ENCODE measurements at regions not wholly inside any gene's neighbourhood (a gene's known extent, or its start where the extent isn't known, plus 50 kb on each side); places are given as distances from the start of the nearest gene placed in this dataset.
"Not testable (repeated sequence)": the region's sequence is repeated elsewhere in the genome, so short reads cannot be mapped to it uniquely, and the experiment has no call there.

DNA sequence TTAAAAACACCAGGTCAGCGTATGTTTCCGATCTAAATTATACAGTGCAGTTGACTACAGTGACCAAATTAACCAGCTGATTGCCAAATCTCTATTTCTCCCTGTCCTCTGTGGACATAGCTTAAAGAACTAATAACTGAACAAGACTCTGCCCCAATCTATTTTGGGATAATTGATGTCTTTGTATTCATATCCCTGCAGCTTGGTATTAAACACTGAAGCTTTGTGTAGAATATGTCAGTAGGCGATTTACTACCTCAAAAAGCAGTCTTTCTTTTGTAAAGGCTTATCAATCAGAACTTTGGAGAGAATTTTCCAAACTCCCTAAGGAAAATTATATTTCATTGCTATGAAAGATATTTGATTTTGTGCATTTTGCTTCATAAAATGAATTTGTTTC lies 258.2 kb downstream of the SOX2 start:
- DNase-seq: no peak
- intact Hi-C loops (cut with DNase I): no loop called here

- no peak for DNase-seq
- intact Hi-C loops (cut with DNase I): no loop called here
Measured at GRCh38 chr3:181971424-181971823, 259.7 kb downstream of the SOX2 start.

DNA sequence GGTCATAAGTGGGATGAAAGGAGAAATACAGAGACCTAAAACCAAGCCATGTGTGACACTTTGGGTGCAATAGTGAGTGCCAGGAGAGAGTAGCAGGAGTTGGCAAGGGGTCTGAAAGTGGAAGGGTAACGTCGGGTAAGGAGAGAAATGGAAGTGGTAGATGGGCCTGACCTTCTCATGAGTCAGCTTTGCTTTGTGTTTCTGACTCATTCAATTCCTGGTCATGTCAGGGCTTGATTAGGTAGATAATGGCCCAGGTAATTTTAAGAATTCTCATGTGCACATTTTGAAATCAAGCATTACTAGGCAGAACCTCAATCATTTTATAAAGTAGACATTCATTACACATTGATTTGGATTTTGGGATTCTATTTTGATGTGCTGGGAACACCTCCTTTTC lies 262.5 kb downstream of the SOX2 start:
- intact Hi-C loops (cut with DNase I): no loop called here
- DNase-seq: no peak

- DNase-seq: no peak
- intact Hi-C loops (cut with DNase I): no loop called here
Measured at GRCh38 chr3:181976526-181976925, 264.8 kb downstream of the SOX2 start.

DNA sequence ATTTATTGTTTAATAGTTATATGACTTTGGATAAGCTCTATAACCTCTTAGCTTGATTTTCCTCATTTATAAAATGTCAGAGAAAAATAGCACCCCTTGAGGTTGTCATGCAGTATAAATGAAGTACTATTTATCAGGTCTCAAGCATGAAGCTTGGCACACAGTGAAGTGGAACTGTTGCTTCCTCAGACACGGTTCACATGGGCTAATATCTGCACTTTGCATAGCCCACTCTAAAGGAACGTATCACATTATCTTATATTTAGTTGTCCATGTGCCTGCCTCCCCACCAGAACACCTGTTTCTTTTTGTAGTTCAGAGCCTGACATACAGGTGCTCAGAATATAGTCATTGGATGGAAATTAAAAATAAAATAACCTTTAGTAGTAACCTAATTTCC lies 273.7 kb downstream of the SOX2 start:
- intact Hi-C loops (cut with DNase I): no loop called here
- no peak for DNase-seq

- intact Hi-C loops (cut with DNase I): no loop called here
- DNase-seq: no peak
Measured at GRCh38 chr3:181987736-181988135, 276.0 kb downstream of the SOX2 start.

DNA sequence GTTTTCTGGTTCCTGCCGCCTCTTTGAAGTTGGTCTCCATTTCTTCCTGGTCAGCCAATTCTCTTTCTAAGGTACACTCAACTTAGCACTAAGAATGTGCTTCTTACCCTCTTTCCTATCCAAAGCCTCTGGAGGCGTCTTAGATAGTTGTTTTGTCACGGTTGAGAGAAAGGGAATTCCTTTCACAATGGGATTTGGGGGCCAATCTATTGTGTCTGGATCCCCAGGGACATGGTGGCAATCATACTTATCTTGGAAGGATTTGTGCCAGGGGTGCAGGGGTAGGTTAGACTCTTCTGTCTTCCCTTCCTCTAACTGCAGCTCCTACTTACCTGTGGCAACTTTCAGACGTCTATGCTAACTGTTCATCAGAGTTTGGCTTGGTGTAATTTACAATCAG lies 287.1 kb downstream of the SOX2 start:
- intact Hi-C loops (cut with DNase I): no loop called here
- no peak for DNase-seq

DNA sequence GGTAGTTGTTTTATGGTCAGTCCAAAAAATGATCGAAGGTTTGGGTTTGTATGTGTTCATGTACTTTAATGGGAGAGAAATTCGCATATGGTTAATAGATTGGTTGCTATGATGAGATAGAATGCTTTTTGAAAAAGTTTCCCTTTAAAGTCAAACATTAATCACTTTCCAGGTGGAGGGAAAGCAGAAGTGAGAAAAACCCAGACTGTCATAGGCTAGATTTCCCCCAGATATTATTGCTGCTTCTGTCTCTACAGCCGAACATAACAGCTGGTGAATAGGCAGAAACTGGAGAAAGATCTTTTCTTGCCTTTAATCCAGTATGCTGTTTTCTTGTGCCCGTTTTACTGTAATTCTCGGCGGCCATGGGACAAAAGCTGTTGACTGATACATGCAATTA lies 287.6 kb downstream of the SOX2 start:
- intact Hi-C loops (cut with DNase I): no loop called here
- no peak for DNase-seq

DNA sequence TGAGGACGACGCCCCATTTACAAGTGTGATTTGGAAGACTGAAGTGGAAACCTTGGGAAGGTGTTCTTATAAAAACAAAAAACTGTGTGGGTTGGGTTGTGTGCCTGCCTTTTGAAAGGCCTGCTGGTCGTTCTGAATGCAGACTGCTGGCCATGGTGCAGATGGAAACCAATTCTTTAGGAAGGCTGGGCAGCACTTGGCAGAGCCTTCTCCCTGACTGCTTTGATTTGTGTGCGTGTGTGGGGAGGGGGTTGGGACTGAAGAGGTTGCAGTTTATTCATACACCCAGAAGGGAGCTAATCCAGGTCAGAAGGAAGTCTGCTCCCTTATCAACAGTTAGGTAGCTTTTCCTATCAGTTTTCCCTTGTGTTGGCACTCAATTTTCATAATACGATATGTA lies 288.7 kb downstream of the SOX2 start:
- no peak for DNase-seq
- intact Hi-C loops (cut with DNase I): no loop called here

DNA sequence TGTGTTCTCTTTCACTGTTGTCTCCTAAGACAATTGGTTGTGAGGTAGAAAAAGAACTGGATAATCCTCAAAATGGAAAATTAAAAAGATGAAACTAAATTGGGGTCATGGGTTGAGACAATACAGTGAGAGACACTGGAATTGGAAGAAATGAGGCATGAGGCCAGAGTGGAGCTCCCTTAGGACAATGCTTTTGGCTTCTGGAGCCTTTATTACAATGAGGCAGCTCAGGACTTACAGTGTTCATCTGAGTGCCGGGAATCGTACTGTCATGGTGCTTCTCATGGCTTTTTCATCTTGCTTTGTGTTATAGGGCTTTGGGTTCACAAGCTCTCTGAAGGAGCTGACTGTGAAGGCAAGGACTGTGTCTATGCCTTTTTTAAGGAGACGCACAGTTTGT lies 293.5 kb downstream of the SOX2 start:
- no peak for DNase-seq
- intact Hi-C loops (cut with DNase I): no loop called here

DNA sequence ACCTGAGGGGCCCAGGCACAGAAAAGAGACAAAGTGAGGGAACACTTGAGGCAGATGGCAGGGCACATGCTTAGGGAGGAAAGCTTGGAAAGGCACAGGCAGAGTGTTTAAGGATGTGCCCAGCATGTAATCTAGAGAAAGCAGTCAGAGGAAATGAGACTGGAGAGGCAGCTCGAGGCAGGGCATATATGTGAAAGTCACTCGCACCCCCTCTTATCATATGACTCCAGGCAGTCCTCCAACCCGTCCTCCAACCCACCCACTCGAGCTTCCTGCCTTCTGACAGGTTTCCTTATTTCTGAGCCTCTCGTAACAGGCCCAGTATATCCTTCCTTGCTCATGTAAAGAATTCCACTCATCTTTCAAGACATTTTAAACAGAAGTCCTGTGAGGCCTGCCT lies 294.0 kb downstream of the SOX2 start:
- no peak for DNase-seq
- intact Hi-C loops (cut with DNase I): no loop called here

DNA sequence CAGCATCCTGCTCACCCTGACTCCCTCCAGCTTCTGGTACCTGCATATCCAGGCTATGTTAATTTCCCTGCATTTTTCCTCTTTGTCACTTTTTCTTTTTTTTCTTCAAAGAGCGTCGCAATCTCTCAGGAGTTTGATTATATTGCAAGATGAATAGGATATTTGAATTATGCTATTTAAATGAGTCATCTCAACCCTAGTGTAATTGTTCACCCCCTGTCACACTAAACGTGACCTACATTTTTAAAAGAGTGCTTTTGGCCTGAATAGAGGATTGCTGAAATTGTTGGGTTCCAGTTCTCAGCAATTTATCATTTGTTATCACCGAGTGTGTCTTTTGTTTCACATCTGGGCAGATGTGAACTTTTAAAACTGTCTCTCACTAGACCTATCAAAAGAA lies 294.7 kb downstream of the SOX2 start:
- DNase-seq: no peak
- intact Hi-C loops (cut with DNase I): no loop called here

DNA sequence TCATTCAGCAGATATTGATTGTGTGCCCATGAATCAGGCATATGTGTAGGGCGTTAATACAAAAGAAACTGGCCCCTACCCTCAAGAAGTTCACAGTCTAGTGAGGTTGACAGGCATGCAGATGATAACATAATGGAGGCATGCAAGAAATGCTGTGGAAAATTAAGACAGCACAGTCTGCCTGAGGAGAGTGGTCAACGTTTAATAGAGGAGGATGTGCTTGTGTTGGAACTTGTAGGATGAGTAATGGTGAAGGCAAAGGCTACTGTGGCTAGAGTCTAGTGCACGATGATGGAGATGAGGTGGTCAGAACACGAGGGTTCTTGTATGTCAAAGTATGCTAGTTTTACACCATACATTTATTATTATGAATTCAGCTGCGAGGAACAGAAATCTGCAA lies 295.7 kb downstream of the SOX2 start:
- DNase-seq: no peak
- intact Hi-C loops (cut with DNase I): no loop called here

DNA sequence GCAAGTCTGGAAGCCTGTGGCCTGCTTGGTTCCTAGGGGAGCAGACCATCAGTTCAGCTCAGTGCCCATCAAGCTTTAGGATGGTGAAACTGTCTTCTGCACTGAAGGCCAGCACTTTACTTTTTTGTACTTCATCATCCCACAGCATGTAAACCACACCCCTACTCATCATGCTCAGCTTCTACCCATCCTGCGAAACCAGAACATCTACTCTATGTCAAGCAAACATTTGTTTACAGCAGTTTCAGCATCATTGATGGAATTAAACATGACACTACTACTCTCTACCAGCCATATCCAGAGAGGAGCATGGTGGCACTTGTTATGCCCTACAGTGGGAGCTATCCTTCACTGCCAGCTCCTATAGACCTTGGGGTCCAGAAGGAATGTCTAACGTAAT lies 306.6 kb downstream of the SOX2 start:
- intact Hi-C loops (cut with DNase I): no loop called here

GRCh38 chr3:182019926-182020325 lies 308.2 kb downstream of the SOX2 start:
- intact Hi-C loops (cut with DNase I): no loop called here
- no peak for DNase-seq

More for the DNA sequence above, 306.6 kb downstream of the SOX2 start:
- no peak for DNase-seq

GRCh38 chr3:182023843-182024242 lies 312.1 kb downstream of the SOX2 start:
- DNase-seq: no peak
- intact Hi-C loops (cut with DNase I): no loop called here

DNA sequence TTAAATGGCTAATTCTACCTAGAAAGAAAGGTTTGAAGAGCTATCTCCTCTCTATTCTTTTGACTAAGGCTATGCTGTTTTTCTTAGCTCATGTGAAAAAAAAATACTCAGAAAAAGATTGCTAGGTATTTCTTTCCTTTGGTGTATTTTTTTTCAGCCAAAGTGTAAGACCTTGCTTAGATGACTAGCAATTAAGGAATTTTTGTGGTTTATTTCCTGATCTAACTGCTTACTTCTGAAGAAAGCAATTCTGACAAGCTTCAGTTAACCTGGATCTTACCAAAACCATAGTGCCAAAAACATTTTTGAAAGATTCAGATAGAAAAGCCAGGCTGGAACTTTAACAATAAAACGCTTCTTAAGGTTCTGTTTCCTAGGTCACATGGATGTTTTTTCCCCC lies 315.6 kb downstream of the SOX2 start:
- DNase-seq: no peak
- intact Hi-C loops (cut with DNase I): no loop called here

DNA sequence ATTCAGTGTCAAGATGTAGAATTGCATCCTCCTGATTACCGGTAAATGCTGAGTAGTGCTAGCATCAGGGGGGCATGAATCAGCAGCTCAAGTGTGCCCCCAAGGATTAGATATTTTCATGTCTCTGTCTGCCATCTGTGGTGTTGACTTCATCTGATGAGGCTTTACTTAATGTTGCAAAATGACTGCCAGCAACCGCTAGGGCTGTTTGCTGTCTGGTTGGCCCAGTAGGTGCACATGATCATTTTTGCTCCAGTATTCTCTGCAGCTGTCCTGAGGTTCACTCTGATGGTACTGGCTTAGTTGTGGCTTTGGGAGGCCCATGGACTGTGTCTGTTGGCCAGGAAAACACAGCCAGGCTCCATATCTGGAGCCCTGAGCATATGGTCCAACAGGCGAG lies 316.4 kb downstream of the SOX2 start:
- no peak for DNase-seq
- intact Hi-C loops (cut with DNase I): no loop called here

- DNase-seq; intact Hi-C loops (cut with DNase I): not testable (repeated sequence)
Measured at GRCh38 chr3:182034231-182034630, 322.5 kb downstream of the SOX2 start.

DNA sequence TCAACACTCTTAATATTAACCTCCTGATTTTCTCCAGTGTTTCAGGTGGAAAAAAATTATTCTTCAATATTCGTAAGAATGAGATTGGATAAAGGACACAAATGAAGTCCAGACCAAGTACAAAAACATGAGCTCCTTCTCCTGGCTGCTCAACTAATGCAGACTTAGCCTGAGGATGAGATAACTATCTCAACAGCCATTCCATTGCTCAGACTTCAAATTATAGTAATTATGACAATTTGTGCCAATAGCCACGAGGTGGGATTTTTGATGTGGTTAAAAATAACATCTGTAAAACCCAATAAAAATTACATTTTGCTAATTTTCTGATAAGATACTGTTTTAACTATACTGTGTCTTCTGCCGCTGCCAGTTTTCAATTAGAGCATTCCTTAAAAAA lies 323.6 kb downstream of the SOX2 start:
- no peak for DNase-seq
- intact Hi-C loops (cut with DNase I): no loop called here

GRCh38 chr3:182036382-182036781 lies 324.7 kb downstream of the SOX2 start:
- DNase-seq: no peak
- intact Hi-C loops (cut with DNase I): no loop called here

- no peak for DNase-seq
- intact Hi-C loops (cut with DNase I): no loop called here
Measured at GRCh38 chr3:182041668-182042291, 330.1 kb downstream of the SOX2 start.

DNA sequence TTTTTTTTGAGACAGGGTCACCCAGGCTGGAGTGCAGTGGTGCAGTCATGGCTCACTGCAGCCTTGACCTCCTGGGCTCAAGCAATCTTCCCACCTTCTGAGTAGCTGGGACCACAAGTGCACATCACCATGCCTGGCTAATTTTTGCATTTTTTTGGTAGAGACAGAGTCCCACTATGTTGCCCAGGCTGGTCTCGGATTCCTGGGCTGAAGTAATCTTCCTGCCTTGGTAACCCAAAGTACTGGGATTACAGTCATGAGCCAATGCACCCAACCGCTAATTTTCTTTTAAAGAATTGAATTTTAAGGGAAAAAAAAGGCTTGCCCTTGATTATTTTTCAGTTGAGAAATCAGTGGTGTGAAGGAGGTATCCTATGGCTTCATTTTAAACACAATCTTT lies 334.0 kb downstream of the SOX2 start:
- intact Hi-C loops (cut with DNase I): no loop called here
- no peak for DNase-seq
